ENCODE measurements at regions not wholly inside any gene's neighbourhood (a gene's known extent, or its start where the extent isn't known, plus 50 kb on each side); places are given as distances from the start of the nearest gene placed in this dataset.

GRCh38 chr1:79122521-79122920, 116.0 kb upstream of the ADGRL4 start (continued):
- no peak for TF ChIP-seq NRF1 (IDR thresholded peaks at IDR 0.05; ENCODE audit: low read depth, low read length)

- no peak overlapping the region for H3K9ac ChIP-seq (replicated peaks in 1 of 4; ENCODE audit: extremely low read depth in 1 of 4, low read depth in 3 of 4, low read length in 3 of 4)
- H3K27ac ChIP-seq (ENCODE audit: low read depth, low read length) = no peak overlapping the region
- no peaks in the 10 kb centered on the region for H3K79me1 ChIP-seq (ENCODE audit: low read depth, low read length)
- H3K23me2 ChIP-seq (ENCODE audit: low read depth, low read length) = no peaks in the 10 kb centered on the region
- no peak overlapping the region for H2BK20ac ChIP-seq (ENCODE audit: low read length)
- H4K20me1 ChIP-seq (replicated peaks in 1 of 2; ENCODE audit: control insufficient read depth in 1 of 2, insufficient read depth in 2 of 2, low read length in 2 of 2) = no peaks in the 10 kb centered on the region
- no peak overlapping the region for H3K4ac ChIP-seq (replicated peaks; ENCODE audit: insufficient read length, low read depth, low read length)
- no peak overlapping the region for H3K23ac ChIP-seq (ENCODE audit: insufficient read length)
- no peak overlapping the region for H2AK5ac ChIP-seq (ENCODE audit: low read depth, low read length)
- H3K36me3 ChIP-seq (ENCODE audit: control insufficient read depth in 2 of 4, insufficient read depth in 4 of 4, low read length in 3 of 4) = no peaks in the 10 kb centered on the region
- no peak overlapping the region for H2BK120ac ChIP-seq (replicated peaks; ENCODE audit: low read depth, low read length)
- no peaks in the 10 kb centered on the region for H3K79me2 ChIP-seq (ENCODE audit: control insufficient read depth in 1 of 2, insufficient read depth in 2 of 2, low read length in 2 of 2)
- FAIRE-seq (no peak), DNase-seq (ENCODE audit: low read depth in 1 of 2, low spot score in 2 of 2) (no peak)
- no peak overlapping the region for H3K4me2 ChIP-seq (ENCODE audit: insufficient read depth in 1 of 2, low read depth in 2 of 2, low read length in 2 of 2)
- no peak overlapping the region for H3K18ac ChIP-seq (ENCODE audit: extremely low read depth, low read length)
- H4K5ac ChIP-seq (ENCODE audit: insufficient read length, low read depth, low read length) = no peak overlapping the region
- H3K56ac ChIP-seq (replicated peaks; ENCODE audit: insufficient read length, low read depth, low read length) = no peak overlapping the region
- no peak overlapping the region for H3K4me3 ChIP-seq (ENCODE audit: extremely low read depth in 1 of 4, insufficient read depth in 2 of 4, low read depth in 3 of 4, low read length in 4 of 4)
- POLR2A ChIA-PET (ENCODE audit: partially characterized antibody) = no interaction called here
- WGBS, 2 experiments (ENCODE audit: extremely low coverage in 1 of 2, insufficient coverage in 1 of 2, insufficient read length in 1 of 2, insufficient replicate concordance in 2 of 2, low coverage in 1 of 2, low lambda C conversion rate in 2 of 2, missing lambda C conversion rate in 1 of 2) = 93% methylated on average over 3 of the region's 3 CpGs; no CpG with 5 or more reads in 1 of the 2 experiments
- H2AFZ ChIP-seq (ENCODE audit: low read length) = no peak overlapping the region
- no peak overlapping the region for H2BK12ac ChIP-seq (ENCODE audit: low read depth, low read length)
- H2BK15ac ChIP-seq (ENCODE audit: low read length) = no peak overlapping the region
- no peaks in the 10 kb centered on the region for H3K4me1 ChIP-seq (replicated peaks in 1 of 4; ENCODE audit: control insufficient read depth in 3 of 4, insufficient read depth in 4 of 4, low read length in 3 of 4)
- CTCF ChIA-PET (ENCODE audit: partially characterized antibody) = no interaction called here
- no peak overlapping the region for H2BK5ac ChIP-seq (ENCODE audit: low read depth, low read length)
- H3K27me3 ChIP-seq (replicated peaks in 1 of 4; ENCODE audit: control insufficient read depth in 3 of 4, extremely low read depth in 1 of 4, insufficient read depth in 3 of 4, low read length in 3 of 4) = no peaks in the 10 kb centered on the region
- H3K9me3 ChIP-seq (ENCODE audit: insufficient read depth in 2 of 2, low read depth in 1 of 2, low read length in 1 of 2) = no peaks in the 10 kb centered on the region
- no peak overlapping the region for H4K91ac ChIP-seq (replicated peaks; ENCODE audit: insufficient read length, low read length)
- H4K8ac ChIP-seq (ENCODE audit: extremely low read depth, insufficient read depth, low read length) = no peak overlapping the region
- no peak overlapping the region for H3K14ac ChIP-seq (ENCODE audit: insufficient read length)
- TF ChIP-seq POU5F1 (IDR thresholded peaks at IDR 0.05; ENCODE audit: low read depth, low read length) (no peak), HDAC2 (IDR thresholded peaks at IDR 0.05; ENCODE audit: borderline replicate concordance in 1 of 2, low read depth in 2 of 2, low read length in 2 of 2) (no peak), RXRA (IDR thresholded peaks at IDR 0.05; ENCODE audit: insufficient read depth, low read depth, low read length) (no peak), RFX5 (IDR thresholded peaks at IDR 0.05; ENCODE audit: borderline replicate concordance, low read depth, low read length) (no peak), KDM4A (IDR thresholded peaks at IDR 0.05; ENCODE audit: low read depth, low read length, severe bottlenecking) (no peak), SP1 (IDR thresholded peaks at IDR 0.05; ENCODE audit: low read depth, low read length) (no peak), GTF2F1 (IDR thresholded peaks at IDR 0.05; ENCODE audit: borderline replicate concordance, low read depth, low read length) (no peak), RBBP5 (IDR thresholded peaks at IDR 0.05; ENCODE audit: borderline replicate concordance, low read depth, low read length) (no peak), JUND (IDR thresholded peaks at IDR 0.05; ENCODE audit: low read length) (no peak), CHD2 (IDR thresholded peaks at IDR 0.05; ENCODE audit: low read length) (no peak), NANOG (IDR thresholded peaks at IDR 0.05; ENCODE audit: insufficient read depth, low read depth, low read length, poor library complexity, severe bottlenecking) (no peak)
These were observed 110.8 kb upstream of the ADGRL4 start for GRCh38 chr1:79117376-79117775.

All from H1 (cell line).